ENCODE measurements at regions not wholly inside any gene's neighbourhood (a gene's known extent, or its start where the extent isn't known, plus 50 kb on each side); places are given as distances from the start of the nearest gene placed in this dataset.

GRCh38 chr12:66733321-66733720 is 54.4 kb upstream of the GRIP1 start:
- TF ChIP-seq CTCF (conservative IDR thresholded peaks at IDR 0.05), result no peak
- no peak for TF ChIP-seq ZFX (IDR thresholded peaks at IDR 0.05)
- no peak overlapping the region for H3K27ac ChIP-seq

DNA sequence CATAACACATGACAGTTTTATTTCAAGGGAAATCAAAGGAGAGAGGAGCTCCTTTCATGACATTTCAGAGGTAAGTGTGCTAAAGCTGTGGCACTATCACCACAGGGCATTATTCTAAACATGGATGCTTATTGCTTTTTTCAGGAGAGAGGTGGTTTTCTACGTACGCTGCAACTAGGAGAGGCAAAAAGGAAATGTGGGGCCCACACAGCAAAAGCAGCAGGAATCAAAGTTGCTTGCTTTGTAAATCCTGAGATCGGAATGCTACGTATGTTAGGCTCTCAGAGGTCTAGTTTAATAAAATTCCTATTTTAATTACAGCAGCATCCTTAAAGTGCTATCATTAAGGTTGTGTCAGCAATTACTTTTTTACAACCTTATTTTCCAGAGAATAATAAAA is 55.0 kb upstream of the GRIP1 start:
- TF ChIP-seq CTCF (conservative IDR thresholded peaks at IDR 0.05), result no peak
- no peak for TF ChIP-seq ZFX (IDR thresholded peaks at IDR 0.05)
- H3K27ac ChIP-seq, result no peak overlapping the region

GRCh38 chr12:66735275-66735674 is 56.4 kb upstream of the GRIP1 start:
- no peak overlapping the region for H3K27ac ChIP-seq
- TF ChIP-seq CTCF (conservative IDR thresholded peaks at IDR 0.05), result no peak
- TF ChIP-seq ZFX (IDR thresholded peaks at IDR 0.05), result no peak

DNA sequence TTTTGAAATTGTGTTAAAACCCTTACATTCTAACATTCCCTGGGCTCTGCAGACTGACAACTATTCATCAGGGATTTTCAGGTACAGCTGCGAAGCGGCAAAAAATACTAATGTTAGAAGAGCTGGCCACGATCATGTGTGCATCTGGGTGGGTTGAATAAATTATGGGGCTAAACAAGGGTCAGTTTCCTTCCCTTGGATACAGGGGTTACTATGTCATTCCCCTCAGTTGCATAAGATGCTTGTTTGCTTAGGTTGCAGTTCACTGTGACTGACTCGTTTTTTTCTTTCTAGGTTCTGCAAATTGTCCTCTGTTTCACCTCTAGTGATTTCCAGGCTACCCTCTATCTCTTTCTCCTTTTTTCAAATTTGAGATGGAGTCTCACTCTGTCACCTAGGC is 58.1 kb upstream of the GRIP1 start:
- no peak overlapping the region for H3K27ac ChIP-seq
- TF ChIP-seq CTCF (conservative IDR thresholded peaks at IDR 0.05), result no peak
- TF ChIP-seq ZFX (IDR thresholded peaks at IDR 0.05), result no peak

DNA sequence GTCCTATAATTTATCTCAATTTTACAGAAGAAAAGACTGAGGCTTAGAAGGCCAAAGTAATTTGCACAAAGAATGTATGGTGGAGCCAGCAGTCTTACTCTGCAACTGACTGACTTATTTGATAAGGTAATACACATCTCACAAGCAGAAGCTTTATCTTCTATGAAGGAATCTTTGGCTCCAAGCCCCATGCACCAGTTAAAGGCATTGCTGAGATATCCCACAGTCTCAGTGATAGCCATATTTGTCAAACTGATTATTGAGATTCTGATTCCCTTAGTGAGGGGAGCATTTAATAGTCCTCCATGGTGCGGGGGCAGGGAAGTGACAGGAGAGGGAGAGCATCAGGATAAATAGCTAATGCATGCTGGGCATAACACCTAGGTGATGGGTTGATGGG is 60.4 kb upstream of the GRIP1 start:
- H3K27ac ChIP-seq, result no peak overlapping the region
- TF ChIP-seq CTCF (conservative IDR thresholded peaks at IDR 0.05) (no peak), ZFX (IDR thresholded peaks at IDR 0.05) (no peak)

DNA sequence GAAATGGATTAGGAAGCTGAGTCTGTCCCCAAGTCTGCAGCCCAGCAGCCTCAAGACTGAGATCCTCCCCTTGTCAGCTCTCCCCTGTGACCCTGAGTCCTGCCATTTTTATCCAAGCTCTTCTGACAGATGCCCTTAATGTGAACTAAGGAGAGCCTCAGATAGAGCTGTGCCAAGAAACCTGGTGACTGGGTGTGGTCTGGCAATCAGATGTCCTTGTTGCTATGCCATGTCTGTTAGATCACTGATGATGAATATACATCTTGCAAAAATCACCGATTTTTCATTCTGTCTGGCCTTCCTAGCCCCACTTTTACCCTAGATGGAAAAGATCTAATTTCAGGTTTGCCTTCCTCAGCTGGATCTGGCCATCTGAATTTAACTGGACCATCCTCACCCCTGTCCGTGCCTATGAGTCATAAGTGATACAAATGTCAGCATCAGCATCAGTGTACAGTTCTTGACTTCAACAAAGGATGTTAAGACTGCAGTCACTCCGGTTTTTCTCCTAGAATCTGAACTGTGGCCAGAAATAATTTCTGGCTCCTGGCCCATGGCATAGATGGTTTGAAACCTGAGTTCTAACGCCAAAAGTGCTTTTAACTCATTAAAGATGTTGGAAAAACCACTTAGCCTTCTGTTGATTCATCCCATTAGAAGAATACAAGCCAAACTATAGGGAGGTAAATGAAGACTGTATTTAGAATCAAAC is 61.2 kb upstream of the GRIP1 start:
- no peak for TF ChIP-seq CTCF (conservative IDR thresholded peaks at IDR 0.05)
- TF ChIP-seq ZFX (IDR thresholded peaks at IDR 0.05), result no peak

DNA sequence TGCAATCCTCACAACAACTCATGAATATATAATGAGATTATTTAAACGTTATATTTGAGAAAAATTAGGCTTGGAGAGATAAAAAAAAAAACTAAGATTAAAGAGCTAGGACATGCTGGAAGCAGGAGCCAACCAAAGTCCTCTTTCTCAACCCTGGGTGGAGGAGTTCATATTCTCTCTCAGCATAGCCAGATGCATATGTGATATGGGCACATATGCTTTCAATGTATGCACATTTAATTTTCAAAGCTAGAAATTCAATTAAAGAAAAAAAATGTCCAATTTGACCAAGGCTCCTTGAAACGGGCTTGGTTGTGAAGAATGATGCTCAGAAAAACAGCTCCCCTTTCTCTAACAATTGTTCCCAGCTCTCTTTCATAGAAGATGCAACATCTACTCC is 61.9 kb upstream of the GRIP1 start:
- H3K27ac ChIP-seq, result no peak overlapping the region
- TF ChIP-seq ZFX (IDR thresholded peaks at IDR 0.05), result no peak

More for the DNA sequence above, 61.2 kb upstream of the GRIP1 start:
- H3K27ac ChIP-seq, result no peak overlapping the region

GRCh38 chr12:66741919-66742318 is 63.0 kb upstream of the GRIP1 start:
- H3K27ac ChIP-seq, result no peak overlapping the region
- TF ChIP-seq ZFX (IDR thresholded peaks at IDR 0.05), result no peak
- TF ChIP-seq CTCF (conservative IDR thresholded peaks at IDR 0.05), result no peak
